Vagina (tissue), 2 donors: ENCODE measurements at regions not wholly inside any gene's neighbourhood (a gene's known extent, or its start where the extent isn't known, plus 50 kb on each side); places are given as distances from the start of the nearest gene placed in this dataset.

Experiments
- DNase-seq, 2 donors: peaks; one replicate each; pipeline ENCODE4 v3.0.0-alpha.2; 2017; ENCODE audit errors: extremely low spot score in 2 of 2
- H3K27ac ChIP-seq: fragments of 200-600 bp; sonication (generic); one replicate; pipeline ENCODE4 v1.5.1; 2019
- H3K27me3 ChIP-seq: fragments of 200-600 bp; sonication (generic); one replicate; pipeline ENCODE4 v1.5.1; 2019
- H3K36me3 ChIP-seq, 2 donors: fragments of 200-600 bp; sonication (generic); one replicate each; pipeline ENCODE4 v1.5.1; 2017 to 2019
- H3K4me1 ChIP-seq: fragments of 200-600 bp; sonication (generic); one replicate; pipeline ENCODE4 v1.5.1; 2019
- H3K4me3 ChIP-seq, 2 donors: fragments of 200-600 bp; sonication (generic); 1 replicate in 1 of 2; 2 replicates in 1 of 2; pipeline ENCODE4 v1.5.1; 2016 to 2019
- H3K9me3 ChIP-seq: fragments of 200-600 bp; sonication (generic); one replicate; pipeline ENCODE4 v1.5.1; 2019
- CTCF ChIP-seq, 3 experiments: fragments of 450-650 bp in 2 of 3; fragments of 200-600 bp in 1 of 3; sonication (generic) in 1 of 3; IDR thresholded peaks; one replicate each; pipeline ENCODE4 v1.5.1; 2017 to 2019; ENCODE audit warnings: antibody characterized with exemption in 3 of 3, mild to moderate bottlenecking in 2 of 3, moderate library complexity in 2 of 3
- POLR2A ChIP-seq, 2 donors: fragments of 450-650 bp; IDR thresholded peaks; one replicate each; pipeline ENCODE4 v1.6.1; 2017; ENCODE audit warnings: antibody characterized with exemption in 2 of 2, mild to moderate bottlenecking in 2 of 2, moderate library complexity in 2 of 2
- POLR2AphosphoS5 ChIP-seq, 2 donors: sonication (generic); formaldehyde crosslinking; IDR thresholded peaks; one replicate each; pipeline ENCODE4 v1.9.0; 2017; ENCODE audit warnings: antibody characterized with exemption in 2 of 2, mild to moderate bottlenecking in 2 of 2, low read depth in 1 of 2; ENCODE audit not compliant: insufficient read depth in 1 of 2
- intact Hi-C: fragments of 100-400 bp; cut with DNase I; formaldehyde crosslinking; loops from one replicate; pipeline ENCODE4 v1.15.1; 2023

- H3K4me3 ChIP-seq = no peak overlapping the region
- no peak for DNase-seq
Measured at GRCh38 chr4:138696771-138697170, 318.8 kb upstream of the NOCT start.

GRCh38 chr4:138696058-138696457 lies 319.5 kb upstream of the NOCT start:
- no peaks in the 10 kb centered on the region for H3K9me3 ChIP-seq
- no peak overlapping the region for H3K27ac ChIP-seq
- H3K4me3 ChIP-seq = no peak overlapping the region
- intact Hi-C loops = no loop called here
- DNase-seq = no peak
- H3K36me3 ChIP-seq = no peaks in the 10 kb centered on the region
- TF ChIP-seq POLR2AphosphoS5 (IDR thresholded peaks at IDR 0.05; ENCODE audit: insufficient read depth in 1 of 2, low read depth in 1 of 2) = no peak
- no peak for TF ChIP-seq POLR2A (IDR thresholded peaks at IDR 0.05)
- no peak for TF ChIP-seq CTCF (IDR thresholded peaks at IDR 0.05)
- H3K27me3 ChIP-seq = no peaks in the 10 kb centered on the region
- no peaks in the 10 kb centered on the region for H3K4me1 ChIP-seq

More at GRCh38 chr4:138696771-138697170, 318.8 kb upstream of the NOCT start:
- TF ChIP-seq POLR2A (IDR thresholded peaks at IDR 0.05) (no peak), POLR2AphosphoS5 (IDR thresholded peaks at IDR 0.05; ENCODE audit: insufficient read depth in 1 of 2, low read depth in 1 of 2) (no peak), CTCF (IDR thresholded peaks at IDR 0.05) (no peak)
- H3K4me1 ChIP-seq = no peaks in the 10 kb centered on the region
- H3K27me3 ChIP-seq = no peaks in the 10 kb centered on the region
- H3K9me3 ChIP-seq = no peaks in the 10 kb centered on the region
- no peaks in the 10 kb centered on the region for H3K36me3 ChIP-seq
- intact Hi-C loops = no loop called here
- H3K27ac ChIP-seq = no peak overlapping the region

GRCh38 chr4:138693526-138693925 lies 322.1 kb upstream of the NOCT start:
- Histone ChIP-seq H3K4me1 (no peaks in the 10 kb centered on the region), H3K27me3 (no peaks in the 10 kb centered on the region), H3K4me3 (no peak overlapping the region), H3K9me3 (no peaks in the 10 kb centered on the region), H3K36me3 (no peaks in the 10 kb centered on the region), H3K27ac (no peak overlapping the region)
- TF ChIP-seq POLR2A (IDR thresholded peaks at IDR 0.05) = no peak
- TF ChIP-seq CTCF (IDR thresholded peaks at IDR 0.05) = no peak
- TF ChIP-seq POLR2AphosphoS5 (IDR thresholded peaks at IDR 0.05; ENCODE audit: insufficient read depth in 1 of 2, low read depth in 1 of 2) = no peak
- no peak for DNase-seq
- intact Hi-C loops = no loop called here

GRCh38 chr4:138692411-138692810 lies 323.2 kb upstream of the NOCT start:
- Histone ChIP-seq H3K27ac (no peak overlapping the region), H3K9me3 (no peaks in the 10 kb centered on the region), H3K27me3 (no peaks in the 10 kb centered on the region), H3K4me3 (no peak overlapping the region), H3K36me3 (no peaks in the 10 kb centered on the region), H3K4me1 (no peaks in the 10 kb centered on the region)
- TF ChIP-seq CTCF (IDR thresholded peaks at IDR 0.05) (no peak), POLR2A (IDR thresholded peaks at IDR 0.05) (no peak), POLR2AphosphoS5 (IDR thresholded peaks at IDR 0.05; ENCODE audit: insufficient read depth in 1 of 2, low read depth in 1 of 2) (no peak)
- no peak for DNase-seq
- intact Hi-C loops = no loop called here

- Histone ChIP-seq H3K9me3 (no peaks in the 10 kb centered on the region), H3K4me3 (no peak overlapping the region), H3K36me3 (no peaks in the 10 kb centered on the region), H3K27me3 (no peaks in the 10 kb centered on the region), H3K4me1 (no peaks in the 10 kb centered on the region), H3K27ac (no peak overlapping the region)
- intact Hi-C loops = no loop called here
- peak in 1 of 2 donors; percentile 16 for DNase-seq
- no peak for TF ChIP-seq POLR2AphosphoS5 (IDR thresholded peaks at IDR 0.05; ENCODE audit: insufficient read depth in 1 of 2, low read depth in 1 of 2)
- TF ChIP-seq POLR2A (IDR thresholded peaks at IDR 0.05) = no peak
- no peak for TF ChIP-seq CTCF (IDR thresholded peaks at IDR 0.05)
Measured at GRCh38 chr4:138689593-138689992, 326.0 kb upstream of the NOCT start.
